ENCODE measurements at regions not wholly inside any gene's neighbourhood (a gene's known extent, or its start where the extent isn't known, plus 50 kb on each side); places are given as distances from the start of the nearest gene placed in this dataset.

DNA sequence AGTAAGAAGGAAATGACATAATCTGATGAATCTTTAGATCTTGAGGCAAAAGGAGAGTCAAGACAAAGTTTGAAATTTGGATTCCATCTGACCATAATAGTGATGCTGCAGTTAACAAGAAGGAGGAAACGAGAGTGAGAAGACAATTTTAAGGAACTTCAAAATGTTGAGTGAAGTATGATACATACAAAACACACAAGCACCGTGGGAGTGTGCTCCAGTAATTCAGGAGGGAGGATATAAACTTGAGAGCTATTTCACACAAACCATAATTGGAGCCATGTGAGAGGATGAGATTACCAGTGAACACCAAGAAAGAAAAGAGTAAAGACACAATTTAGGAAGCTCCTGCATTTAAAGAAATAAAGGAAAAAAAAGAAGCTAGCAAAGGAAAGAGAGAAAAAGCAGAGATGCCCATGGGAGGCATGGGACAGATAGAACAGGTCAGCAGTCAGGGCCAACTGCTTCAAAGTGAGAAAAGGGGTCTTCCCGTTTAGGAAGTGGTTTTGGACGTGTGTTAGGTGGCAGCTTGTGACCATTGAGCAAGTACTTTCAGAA lies 150.7 kb upstream of the SLC7A11 start:
- H3K4me3 ChIP-seq (ENCODE audit: low read length, poor library complexity, severe bottlenecking), result no peak overlapping the region
- no peaks in the 10 kb centered on the region for H3K27me3 ChIP-seq (ENCODE audit: insufficient read depth, low read length, poor library complexity, severe bottlenecking)
- no peaks in the 10 kb centered on the region for H4K20me1 ChIP-seq (ENCODE audit: insufficient read depth, low read length, poor library complexity, severe bottlenecking)
- TF ChIP-seq, protein P1, sequence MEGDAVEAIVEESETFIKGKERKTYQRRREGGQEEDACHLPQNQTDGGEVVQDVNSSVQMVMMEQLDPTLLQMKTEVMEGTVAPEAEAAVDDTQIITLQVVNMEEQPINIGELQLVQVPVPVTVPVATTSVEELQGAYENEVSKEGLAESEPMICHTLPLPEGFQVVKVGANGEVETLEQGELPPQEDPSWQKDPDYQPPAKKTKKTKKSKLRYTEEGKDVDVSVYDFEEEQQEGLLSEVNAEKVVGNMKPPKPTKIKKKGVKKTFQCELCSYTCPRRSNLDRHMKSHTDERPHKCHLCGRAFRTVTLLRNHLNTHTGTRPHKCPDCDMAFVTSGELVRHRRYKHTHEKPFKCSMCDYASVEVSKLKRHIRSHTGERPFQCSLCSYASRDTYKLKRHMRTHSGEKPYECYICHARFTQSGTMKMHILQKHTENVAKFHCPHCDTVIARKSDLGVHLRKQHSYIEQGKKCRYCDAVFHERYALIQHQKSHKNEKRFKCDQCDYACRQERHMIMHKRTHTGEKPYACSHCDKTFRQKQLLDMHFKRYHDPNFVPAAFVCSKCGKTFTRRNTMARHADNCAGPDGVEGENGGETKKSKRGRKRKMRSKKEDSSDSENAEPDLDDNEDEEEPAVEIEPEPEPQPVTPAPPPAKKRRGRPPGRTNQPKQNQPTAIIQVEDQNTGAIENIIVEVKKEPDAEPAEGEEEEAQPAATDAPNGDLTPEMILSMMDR (conservative IDR thresholded peaks at IDR 0.05; ENCODE audit: low read length), result no peak
- TF ChIP-seq EZH2phosphoT487 (IDR thresholded peaks at IDR 0.05; ENCODE audit: borderline replicate concordance), result no peak
- no peak overlapping the region for H3K9ac ChIP-seq (ENCODE audit: low read depth, low read length, poor library complexity, severe bottlenecking)
- peaks cover 13% of the 10 kb centered on the region for H3K4me1 ChIP-seq (ENCODE audit: insufficient read depth, low read length, poor library complexity, severe bottlenecking)
- no peak overlapping the region for H3K4me2 ChIP-seq (ENCODE audit: low read depth, low read length, poor library complexity, severe bottlenecking)
- no peaks in the 10 kb centered on the region for H3K9me2 ChIP-seq (replicated peaks; ENCODE audit: low read depth, low read length)
- no peaks in the 10 kb centered on the region for H3K79me2 ChIP-seq (ENCODE audit: insufficient read depth, low read length)
- no peaks in the 10 kb centered on the region for H3F3A ChIP-seq (ENCODE audit: low read depth)
- no peaks in the 10 kb centered on the region for H3K9me3 ChIP-seq (ENCODE audit: insufficient read depth, low read depth, low read length)
- no peaks in the 10 kb centered on the region for H3K36me3 ChIP-seq (ENCODE audit: insufficient read depth, low read length)
- H2AFZ ChIP-seq (ENCODE audit: low read length), result no peak overlapping the region; the same call in 1 of the 2 replicates

DNA sequence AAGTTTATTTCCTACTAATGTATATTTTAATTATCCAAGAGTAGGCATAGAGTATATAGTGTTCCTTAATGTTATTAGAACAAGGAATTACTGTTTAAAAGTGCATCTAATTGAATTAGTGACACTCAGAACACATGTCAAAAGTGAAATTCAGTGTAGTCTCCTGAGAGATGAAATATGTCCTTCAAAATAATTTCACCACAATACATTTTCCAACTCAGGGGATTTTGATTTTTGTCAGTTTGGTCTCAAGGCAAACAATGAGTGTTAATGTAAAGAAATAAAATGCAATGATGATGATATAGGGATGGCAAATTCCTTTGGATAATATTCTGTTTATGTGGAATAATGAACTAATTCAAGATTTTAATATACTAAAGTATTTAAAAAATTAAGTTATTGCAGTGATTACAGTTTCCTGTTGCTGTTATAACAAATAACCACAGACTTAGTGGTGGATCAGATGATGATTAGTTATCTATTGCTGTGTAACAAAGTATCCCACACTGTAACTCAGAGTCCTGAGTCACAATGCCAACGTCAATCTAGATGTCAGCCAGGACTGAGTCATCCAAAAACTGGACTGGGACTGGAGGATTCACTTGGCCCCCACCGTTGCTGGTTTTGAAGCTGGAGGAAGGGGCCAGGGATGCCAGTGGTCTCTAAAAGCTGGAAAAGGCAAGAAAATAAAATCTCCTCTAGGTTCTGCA lies 148.0 kb upstream of the SLC7A11 start:
- no peaks in the 10 kb centered on the region for H3K36me3 ChIP-seq (ENCODE audit: insufficient read depth, low read length)
- H3K9me3 ChIP-seq (ENCODE audit: insufficient read depth, low read depth, low read length), result no peaks in the 10 kb centered on the region
- H3K9ac ChIP-seq (ENCODE audit: low read depth, low read length, poor library complexity, severe bottlenecking), result no peak overlapping the region
- no peaks in the 10 kb centered on the region for H3K27me3 ChIP-seq (ENCODE audit: insufficient read depth, low read length, poor library complexity, severe bottlenecking)
- no peak overlapping the region for H3K4me2 ChIP-seq (ENCODE audit: low read depth, low read length, poor library complexity, severe bottlenecking)
- no peaks in the 10 kb centered on the region for H4K20me1 ChIP-seq (ENCODE audit: insufficient read depth, low read length, poor library complexity, severe bottlenecking)
- TF ChIP-seq EZH2phosphoT487 (IDR thresholded peaks at IDR 0.05; ENCODE audit: borderline replicate concordance), result no peak
- TF ChIP-seq, protein P1 (conservative IDR thresholded peaks at IDR 0.05; ENCODE audit: low read length), result no peak
- H3K4me1 ChIP-seq (ENCODE audit: insufficient read depth, low read length, poor library complexity, severe bottlenecking), result peaks cover 13% of the 10 kb centered on the region
- no peak overlapping the region for H3K4me3 ChIP-seq (ENCODE audit: low read length, poor library complexity, severe bottlenecking)
- no peaks in the 10 kb centered on the region for H3K79me2 ChIP-seq (ENCODE audit: insufficient read depth, low read length)
- no peak overlapping the region for H2AFZ ChIP-seq (ENCODE audit: low read length)
- H3K9me2 ChIP-seq (replicated peaks; ENCODE audit: low read depth, low read length), result no peaks in the 10 kb centered on the region
- no peaks in the 10 kb centered on the region for H3F3A ChIP-seq (ENCODE audit: low read depth)

DNA sequence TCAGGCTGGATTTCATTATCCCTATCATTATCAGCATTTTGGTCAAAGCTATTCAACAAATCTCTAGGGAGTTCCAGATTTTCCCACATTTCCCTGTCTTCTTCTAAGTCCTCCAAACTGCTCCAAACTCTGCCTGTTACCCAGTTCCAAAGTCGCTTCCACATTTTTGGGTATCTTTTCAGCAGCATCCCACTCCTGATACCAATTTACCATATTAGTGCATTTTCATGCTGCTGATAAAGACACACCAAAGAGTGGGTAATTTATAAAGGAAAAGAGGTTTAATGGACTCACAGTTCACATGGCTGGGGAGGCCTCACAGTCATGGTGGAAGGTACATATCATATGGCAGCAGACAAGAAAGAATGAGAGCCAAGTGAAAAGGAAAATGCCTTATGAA lies 132.8 kb upstream of the SLC7A11 start:
- H3K79me2 ChIP-seq (ENCODE audit: insufficient read depth, low read length), result no peaks in the 10 kb centered on the region
- TF ChIP-seq, protein P1 (conservative IDR thresholded peaks at IDR 0.05; ENCODE audit: low read length), result no peak
- no peak for TF ChIP-seq EZH2phosphoT487 (IDR thresholded peaks at IDR 0.05; ENCODE audit: borderline replicate concordance)
- no peak overlapping the region for H2AFZ ChIP-seq (ENCODE audit: low read length)
- H3K9me2 ChIP-seq (replicated peaks; ENCODE audit: low read depth, low read length), result no peaks in the 10 kb centered on the region
- no peaks in the 10 kb centered on the region for H3K4me1 ChIP-seq (ENCODE audit: insufficient read depth, low read length, poor library complexity, severe bottlenecking)
- H3K9ac ChIP-seq (ENCODE audit: low read depth, low read length, poor library complexity, severe bottlenecking), result no peak overlapping the region
- H3K4me2 ChIP-seq (ENCODE audit: low read depth, low read length, poor library complexity, severe bottlenecking), result no peak overlapping the region
- H3K9me3 ChIP-seq (ENCODE audit: insufficient read depth, low read depth, low read length), result peaks cover 7% of the 10 kb centered on the region; the same call in 1 of the 2 replicates
- H3K4me3 ChIP-seq (ENCODE audit: low read length, poor library complexity, severe bottlenecking), result no peak overlapping the region
- no peaks in the 10 kb centered on the region for H3K36me3 ChIP-seq (ENCODE audit: insufficient read depth, low read length)
- H3K27me3 ChIP-seq (ENCODE audit: insufficient read depth, low read length, poor library complexity, severe bottlenecking), result no peaks in the 10 kb centered on the region
- H3F3A ChIP-seq (ENCODE audit: low read depth), result no peaks in the 10 kb centered on the region
- H4K20me1 ChIP-seq (ENCODE audit: insufficient read depth, low read length, poor library complexity, severe bottlenecking), result no peaks in the 10 kb centered on the region
